ENCODE measurements at regions not wholly inside any gene's neighbourhood (a gene's known extent, or its start where the extent isn't known, plus 50 kb on each side); places are given as distances from the start of the nearest gene placed in this dataset.

DNA sequence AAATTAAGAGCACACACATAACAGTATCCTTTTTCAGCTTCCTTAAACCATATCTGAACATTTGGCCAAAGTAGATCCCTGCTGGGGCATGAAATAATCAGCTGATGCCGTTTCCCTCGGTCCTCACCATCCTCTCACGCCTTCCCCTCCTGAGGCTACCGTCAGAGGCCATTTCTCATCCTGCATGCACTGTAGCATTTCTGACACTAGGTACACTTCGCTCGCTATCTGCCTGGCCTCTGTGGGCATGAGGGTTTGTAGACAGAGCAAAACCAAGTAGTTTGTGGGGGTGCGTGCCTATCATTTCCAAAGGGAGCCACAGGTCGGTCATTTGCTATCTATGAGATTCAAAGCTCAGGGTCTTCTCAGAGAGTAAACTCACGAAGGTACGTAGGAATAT is 131.9 kb downstream of the BOD1 start:
- no peak overlapping the region for H3K27ac ChIP-seq (ENCODE audit: insufficient read depth, low read length)
- in situ Hi-C loops (cut with MboI; ENCODE audit: low sequenced_read_pairs) = no loop called here
- H3K4ac ChIP-seq (ENCODE audit: low read depth, low read length) = no peak overlapping the region
- no peaks in the 10 kb centered on the region for H3K9me3 ChIP-seq (ENCODE audit: control insufficient read depth, insufficient read depth, low read length)
- no peak overlapping the region for H2AK5ac ChIP-seq (ENCODE audit: low read depth, low read length)
- no peak overlapping the region for H3K4me2 ChIP-seq (ENCODE audit: low read depth, low read length)
- H3K56ac ChIP-seq (ENCODE audit: extremely low read depth, insufficient read depth, low read length) = no peak overlapping the region
- whole genome bisulfite sequencing, 2 experiments (ENCODE audit: extremely low coverage in 2 of 2, insufficient read length in 1 of 2) = 83% methylated on average over 3 of the region's 10 CpGs; no CpG with 5 or more reads in 1 of the 2 experiments
- H2BK5ac ChIP-seq (ENCODE audit: low read depth, low read length, poor library complexity, severe bottlenecking) = no peak overlapping the region
- H3K23ac ChIP-seq (ENCODE audit: low read depth, low read length) = no peak overlapping the region
- dilution Hi-C loops (cut with HindIII; ENCODE audit: low sequenced_read_pairs, unreplicated experiment) = no loop called here
- BruUV-seq (replicated peaks) = no TSS peak
- H3K9me1 ChIP-seq (ENCODE audit: insufficient read depth, low read length) = peaks cover 5% of the 10 kb centered on the region
- H3K4me1 ChIP-seq (ENCODE audit: control insufficient read depth, insufficient read depth, low read length) = peaks cover 4% of the 10 kb centered on the region
- POLR2A ChIA-PET (ENCODE audit: unreplicated experiment) = no interaction called here
- no peak overlapping the region for H2AK9ac ChIP-seq (replicated peaks; ENCODE audit: low read depth, low read length, poor library complexity)
- H2BK120ac ChIP-seq (ENCODE audit: low read depth, low read length) = no peak overlapping the region
- DNase-seq (no peak), ATAC-seq (ENCODE audit: low read depth) (no peak)
- no peak overlapping the region for H3K14ac ChIP-seq (replicated peaks; ENCODE audit: low read depth, low read length)
- CTCF ChIA-PET = no interaction called here
- no peak overlapping the region for H4K8ac ChIP-seq (ENCODE audit: low read depth in 2 of 2, low read length in 2 of 2)
- no peak overlapping the region for H3K4me3 ChIP-seq (ENCODE audit: insufficient read depth, low read depth, low read length)
- no peak overlapping the region for H3K18ac ChIP-seq (ENCODE audit: low read depth, low read length)
- peak overlapping the region; percentile 24; the same call in 1 of the 2 replicates for H4K91ac ChIP-seq (ENCODE audit: insufficient read depth, low read depth, low read length)
- H3K79me1 ChIP-seq (ENCODE audit: low read depth in 1 of 2, low read length in 2 of 2) = no peaks in the 10 kb centered on the region
- no peak overlapping the region for H3K9ac ChIP-seq (ENCODE audit: low read depth, low read length)
- intact Hi-C loops (cut with micrococcal nuclease) = no loop called here
- H4K20me1 ChIP-seq (ENCODE audit: insufficient read depth, low read length) = no peaks in the 10 kb centered on the region
- H3K36me3 ChIP-seq (ENCODE audit: control insufficient read depth, insufficient read depth, low read length) = no peaks in the 10 kb centered on the region
- no peaks in the 10 kb centered on the region for H3K27me3 ChIP-seq (ENCODE audit: control insufficient read depth, insufficient read depth, low read length)
- H4K5ac ChIP-seq (ENCODE audit: low read depth, low read length) = no peak overlapping the region
- H2BK20ac ChIP-seq (ENCODE audit: low read depth, low read length) = no peak overlapping the region; the same call in 1 of the 2 replicates
- no peak for TF ChIP-seq BHLHE40 (IDR thresholded peaks at IDR 0.05; ENCODE audit: low read depth, low read length)
- TF ChIP-seq RAD21 (IDR thresholded peaks at IDR 0.05; ENCODE audit: low read length) = no peak
- TF ChIP-seq, protein P1, sequence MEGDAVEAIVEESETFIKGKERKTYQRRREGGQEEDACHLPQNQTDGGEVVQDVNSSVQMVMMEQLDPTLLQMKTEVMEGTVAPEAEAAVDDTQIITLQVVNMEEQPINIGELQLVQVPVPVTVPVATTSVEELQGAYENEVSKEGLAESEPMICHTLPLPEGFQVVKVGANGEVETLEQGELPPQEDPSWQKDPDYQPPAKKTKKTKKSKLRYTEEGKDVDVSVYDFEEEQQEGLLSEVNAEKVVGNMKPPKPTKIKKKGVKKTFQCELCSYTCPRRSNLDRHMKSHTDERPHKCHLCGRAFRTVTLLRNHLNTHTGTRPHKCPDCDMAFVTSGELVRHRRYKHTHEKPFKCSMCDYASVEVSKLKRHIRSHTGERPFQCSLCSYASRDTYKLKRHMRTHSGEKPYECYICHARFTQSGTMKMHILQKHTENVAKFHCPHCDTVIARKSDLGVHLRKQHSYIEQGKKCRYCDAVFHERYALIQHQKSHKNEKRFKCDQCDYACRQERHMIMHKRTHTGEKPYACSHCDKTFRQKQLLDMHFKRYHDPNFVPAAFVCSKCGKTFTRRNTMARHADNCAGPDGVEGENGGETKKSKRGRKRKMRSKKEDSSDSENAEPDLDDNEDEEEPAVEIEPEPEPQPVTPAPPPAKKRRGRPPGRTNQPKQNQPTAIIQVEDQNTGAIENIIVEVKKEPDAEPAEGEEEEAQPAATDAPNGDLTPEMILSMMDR (conservative IDR thresholded peaks at IDR 0.05; ENCODE audit: low read depth, low read length) = no peak
- no peak for TF ChIP-seq MAZ (IDR thresholded peaks at IDR 0.05; ENCODE audit: borderline replicate concordance, low read depth, low read length)
- TF ChIP-seq MAFK (IDR thresholded peaks at IDR 0.05; ENCODE audit: low read depth, low read length) = no peak
- no peak for TF ChIP-seq RCOR1 (IDR thresholded peaks at IDR 0.05; ENCODE audit: insufficient replicate concordance, low read length)
- no peak for TF ChIP-seq NFE2L2 (IDR thresholded peaks at IDR 0.05; ENCODE audit: low read depth, low read length)
- no peak for TF ChIP-seq SMC3 (IDR thresholded peaks at IDR 0.05; ENCODE audit: low read depth, low read length)
- TF ChIP-seq MXI1 (IDR thresholded peaks at IDR 0.05; ENCODE audit: borderline replicate concordance, low read depth, low read length) = no peak
- TF ChIP-seq CHD1 (IDR thresholded peaks at IDR 0.05; ENCODE audit: low read depth, low read length) = no peak
- TF ChIP-seq RFX5 (IDR thresholded peaks at IDR 0.05; ENCODE audit: low read depth, low read length) = no peak
- no peak for TF ChIP-seq POLR2A (IDR thresholded peaks at IDR 0.05; ENCODE audit: low read depth, low read length)
- no peak overlapping the region for H2AFZ ChIP-seq (replicated peaks; ENCODE audit: low read length, poor library complexity)
- H2BK15ac ChIP-seq (ENCODE audit: low read depth, low read length) = no peak overlapping the region
